Transverse colon (tissue), 4 donors: ENCODE measurements at regions not wholly inside any gene's neighbourhood (a gene's known extent, or its start where the extent isn't known, plus 50 kb on each side); places are given as distances from the start of the nearest gene placed in this dataset.

Experiments
- DNase-seq: peaks from one replicate; pipeline ENCODE4 v3.0.0-alpha.2; 2019
- H3K27ac ChIP-seq, 4 donors: fragments of 200-600 bp; sonication (generic); 2 replicates each; pipeline ENCODE4 v1.5.1; 2016 to 2018; ENCODE audit warnings: inconsistent platforms in 4 of 4
- H3K27me3 ChIP-seq: fragments of 200-600 bp; sonication (generic); 2 replicates; pipeline ENCODE4 v1.5.1; 2017; ENCODE audit warnings: inconsistent platforms
- H3K36me3 ChIP-seq, 4 donors: fragments of 200-600 bp; sonication (generic); 2 replicates each; pipeline ENCODE4 v1.5.1; 2017 to 2019; ENCODE audit warnings: inconsistent platforms in 4 of 4
- H3K4me1 ChIP-seq, 4 donors: fragments of 200-600 bp; sonication (generic); 2 replicates each; pipeline ENCODE4 v1.5.1; 2017 to 2020; ENCODE audit warnings: inconsistent platforms in 4 of 4
- H3K4me3 ChIP-seq, 4 donors: fragments of 200-600 bp; sonication (generic); 1 replicate in 1 of 4; 2 replicates in 3 of 4; pipeline versions ENCODE4 v1.5.1 to v1.6.1; 2017 to 2019; ENCODE audit warnings: inconsistent platforms in 4 of 4
- H3K9me3 ChIP-seq, 2 donors: fragments of 200-600 bp; sonication (generic); 2 replicates each; pipeline ENCODE4 v1.5.1; 2017 to 2019; ENCODE audit warnings: inconsistent platforms in 2 of 2
- CTCF ChIP-seq, 5 experiments: fragments of 200-600 bp in 3 of 5; fragments of 450-650 bp in 2 of 5; sonication (generic) in 3 of 5; IDR thresholded peaks; 1 replicate in 2 of 5; 2 replicates in 3 of 5; pipeline ENCODE4 v1.5.1; 2016 to 2017; ENCODE audit warnings: antibody characterized with exemption in 5 of 5, inconsistent platforms in 3 of 5, mild to moderate bottlenecking in 2 of 5, moderate library complexity in 1 of 5
- EP300 ChIP-seq: sonication (generic); formaldehyde crosslinking; IDR thresholded peaks from one replicate; pipeline ENCODE4 v1.6.1; 2017; ENCODE audit warnings: antibody characterized with exemption, low read depth
- POLR2A ChIP-seq: fragments of 450-650 bp; IDR thresholded peaks from one replicate; pipeline ENCODE4 v1.6.1; 2016; ENCODE audit warnings: antibody characterized with exemption, mild to moderate bottlenecking, moderate library complexity
- POLR2AphosphoS5 ChIP-seq, 3 donors: sonication (generic); formaldehyde crosslinking; IDR thresholded peaks; one replicate each; pipeline ENCODE4 v1.6.1; 2016; ENCODE audit warnings: antibody characterized with exemption in 3 of 3
- WGBS, 2 donors: methylation state at CpG; one replicate each; pipeline ENCODE4 v1.1.5; 2018; ENCODE audit warnings: low coverage in 1 of 2; 5-methylcytosine and 5-hydroxymethylcytosine counted together
- in situ Hi-C, 4 donors: fragments of 200-750 bp; cut with MboI; loops; one replicate each; pipeline versions ENCODE4 v1.15.0 to v1.15.1; 2017; ENCODE audit warnings: low sequenced_read_pairs in 3 of 4, low pct_ligation_motif_present in 1 of 4, low pct_unique_long_range_greater_than_20kb in 1 of 4
- intact Hi-C: fragments of 100-400 bp; cut with DNase I; formaldehyde crosslinking; loops from one replicate; pipeline ENCODE4 v1.15.1; 2023; ENCODE audit warnings: low total_unique reads

DNA sequence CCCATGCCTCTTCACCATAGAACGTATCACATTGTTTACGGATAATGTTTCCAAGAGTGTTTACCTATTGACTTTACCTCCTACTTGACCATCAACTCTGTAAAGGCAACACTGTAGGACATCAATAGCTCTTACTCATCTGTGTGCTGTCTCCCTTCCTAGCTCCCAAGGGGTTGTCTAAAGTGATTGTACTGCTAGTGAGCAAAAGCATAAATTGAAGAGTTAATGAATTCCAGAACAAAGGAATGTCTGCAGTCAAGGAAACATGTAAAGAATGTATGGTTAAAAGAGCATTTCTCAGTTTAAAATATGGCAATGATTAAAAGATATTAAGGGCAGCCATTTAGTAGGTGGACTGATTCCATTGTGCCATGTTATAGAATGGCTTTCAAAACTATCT is 985.4 kb downstream of the TBC1D32 start:
- no peaks in the 10 kb centered on the region for H3K27me3 ChIP-seq
- no peak overlapping the region for H3K27ac ChIP-seq
- H3K4me3 ChIP-seq = no peak overlapping the region
- intact Hi-C loops = no loop called here
- 78 to 82% methylated on average over 2 of the region's 2 CpGs for WGBS, 2 donors
- in situ Hi-C loops = no loop called here
- no peak for DNase-seq
- H3K36me3 ChIP-seq = no peaks in the 10 kb centered on the region
- TF ChIP-seq POLR2AphosphoS5 (IDR thresholded peaks at IDR 0.05) = no peak
- TF ChIP-seq CTCF (IDR thresholded peaks at IDR 0.05) = no peak
- TF ChIP-seq POLR2A = no peak
- H3K4me1 ChIP-seq = no peaks in the 10 kb centered on the region
- H3K9me3 ChIP-seq = no peaks in the 10 kb centered on the region

DNA sequence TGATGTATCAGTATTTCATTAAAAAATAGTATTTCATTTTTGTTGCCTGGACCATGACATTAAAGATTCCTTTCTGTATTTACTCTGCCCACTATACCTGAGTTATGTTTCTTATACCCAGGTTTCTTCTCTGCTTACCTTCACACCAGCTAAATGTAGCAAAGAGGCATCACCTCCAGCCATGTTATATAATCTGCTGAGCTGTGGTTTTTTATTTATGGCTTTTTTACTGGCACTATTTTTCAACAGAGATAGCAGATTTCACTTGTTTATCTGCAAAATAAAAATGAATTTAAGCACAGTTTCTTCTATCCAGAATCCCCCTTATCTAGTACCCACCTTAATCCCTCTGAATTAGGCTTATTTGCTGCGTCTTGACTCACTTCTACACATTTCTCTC is 979.0 kb upstream of the MAN1A1 start:
- in situ Hi-C loops (no loop called here), intact Hi-C loops (no loop called here)
- Histone ChIP-seq H3K4me3 (no peak overlapping the region), H3K27me3 (no peaks in the 10 kb centered on the region), H3K9me3 (no peaks in the 10 kb centered on the region), H3K4me1 (no peaks in the 10 kb centered on the region), H3K36me3 (no peaks in the 10 kb centered on the region), H3K27ac (no peak overlapping the region)
- TF ChIP-seq POLR2AphosphoS5 (IDR thresholded peaks at IDR 0.05) (no peak), POLR2A (no peak), CTCF (IDR thresholded peaks at IDR 0.05) (no peak), EP300 (no peak)
- DNase-seq = no peak
- WGBS, 2 donors = 67 to 78% methylated on average over 1 of the region's 1 CpG

- in situ Hi-C loops (no loop called here), intact Hi-C loops (no loop called here)
- no peak for DNase-seq
- peaks cover 0 to 4% of the 10 kb centered on the region in 2 donors for H3K9me3 ChIP-seq
- no peaks in the 10 kb centered on the region for H3K36me3 ChIP-seq
- no peak overlapping the region for H3K27ac ChIP-seq
- H3K27me3 ChIP-seq = no peaks in the 10 kb centered on the region
- H3K4me1 ChIP-seq = no peaks in the 10 kb centered on the region
- WGBS, 2 donors = 67 to 74% methylated on average over 2 of the region's 2 CpGs
- TF ChIP-seq EP300 (no peak), CTCF (IDR thresholded peaks at IDR 0.05) (no peak), POLR2AphosphoS5 (IDR thresholded peaks at IDR 0.05) (no peak), POLR2A (no peak)
- no peak overlapping the region for H3K4me3 ChIP-seq
Measured at GRCh38 chr6:120320481-120321162, 971.1 kb upstream of the MAN1A1 start.

GRCh38 chr6:120304223-120304622 is 954.7 kb upstream of the MAN1A1 start:
- DNase-seq = no peak
- Histone ChIP-seq H3K4me3 (no peak overlapping the region), H3K4me1 (no peaks in the 10 kb centered on the region), H3K27ac (no peak overlapping the region), H3K36me3 (no peaks in the 10 kb centered on the region), H3K27me3 (no peaks in the 10 kb centered on the region), H3K9me3 (no peaks in the 10 kb centered on the region)
- intact Hi-C loops = no loop called here
- 80 to 86% methylated on average over 1 of the region's 1 CpG for WGBS, 2 donors
- in situ Hi-C loops = no loop called here
- TF ChIP-seq CTCF (IDR thresholded peaks at IDR 0.05) (no peak), POLR2A (no peak), EP300 (no peak), POLR2AphosphoS5 (IDR thresholded peaks at IDR 0.05) (no peak)
